NCI-H1436 (cell line): ENCODE measurements at regions not wholly inside any gene's neighbourhood (a gene's known extent, or its start where the extent isn't known, plus 50 kb on each side); places are given as distances from the start of the nearest gene placed in this dataset.

Experiments
- DNase-seq: peaks from one replicate; lab custom pipeline; 2025; lab: John Stamatoyannopoulos, UW

DNA sequence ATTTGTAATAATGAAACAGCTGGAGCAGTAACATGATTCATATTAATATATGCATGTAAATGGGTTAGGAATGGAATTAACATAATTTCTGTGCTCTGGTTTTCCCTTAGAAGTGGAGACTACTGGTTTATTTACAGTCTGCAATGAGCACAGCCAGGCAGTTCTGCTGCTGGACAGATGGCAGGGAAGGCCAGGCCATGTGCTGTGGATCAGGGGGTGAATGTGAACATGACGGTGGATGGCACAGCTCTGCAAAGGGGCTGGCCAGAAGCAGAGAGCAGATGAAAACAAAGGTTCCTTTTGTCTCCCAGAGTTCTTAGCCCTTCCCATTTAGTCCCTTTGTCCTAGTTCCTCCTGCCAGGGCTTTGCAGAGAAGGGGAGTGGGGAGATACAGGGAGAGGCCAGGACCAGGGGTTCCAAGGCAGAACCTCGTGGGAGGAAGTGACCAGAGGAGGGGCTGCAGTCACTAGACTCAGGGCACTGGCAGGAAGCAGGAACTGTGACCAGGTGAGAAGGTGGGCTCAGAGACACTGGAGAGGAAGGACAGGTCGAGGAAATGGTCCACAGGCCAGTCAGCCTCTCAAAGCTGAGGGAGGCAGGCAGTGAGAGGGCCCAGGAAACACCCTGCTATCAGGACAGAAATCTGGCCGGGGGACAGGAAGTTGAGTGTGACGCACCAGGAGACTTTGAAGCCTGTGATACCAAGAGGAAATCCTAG, 112.9 kb upstream of the ATP8B1 start:
- DNase-seq, result no peak

DNA sequence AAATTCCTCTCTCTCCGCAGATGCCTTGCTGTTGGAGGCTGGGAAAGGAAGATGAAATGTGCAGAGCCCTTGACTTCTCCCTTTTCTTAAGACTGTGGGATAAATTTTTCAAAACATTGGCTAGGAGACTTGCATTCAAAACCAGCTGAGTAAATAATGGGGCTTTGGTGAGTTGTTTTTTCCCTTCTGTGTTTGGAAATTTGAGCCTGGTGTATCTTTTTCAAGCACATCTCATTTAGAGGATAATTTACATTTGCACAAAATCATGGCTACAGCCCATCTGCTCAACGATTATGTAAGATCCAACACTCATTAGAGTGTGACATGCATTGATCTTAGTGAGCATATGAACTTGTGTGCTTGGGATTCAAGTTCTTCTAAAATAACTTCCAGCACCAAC, 112.1 kb upstream of the ATP8B1 start:
- peak; percentile 85 for DNase-seq

- DNase-seq, result no peak
Observed at GRCh38 chr18:57913686-57914085, 110.6 kb upstream of the ATP8B1 start.

GRCh38 chr18:57910817-57911216, 107.7 kb upstream of the ATP8B1 start:
- DNase-seq, result no peak

DNA sequence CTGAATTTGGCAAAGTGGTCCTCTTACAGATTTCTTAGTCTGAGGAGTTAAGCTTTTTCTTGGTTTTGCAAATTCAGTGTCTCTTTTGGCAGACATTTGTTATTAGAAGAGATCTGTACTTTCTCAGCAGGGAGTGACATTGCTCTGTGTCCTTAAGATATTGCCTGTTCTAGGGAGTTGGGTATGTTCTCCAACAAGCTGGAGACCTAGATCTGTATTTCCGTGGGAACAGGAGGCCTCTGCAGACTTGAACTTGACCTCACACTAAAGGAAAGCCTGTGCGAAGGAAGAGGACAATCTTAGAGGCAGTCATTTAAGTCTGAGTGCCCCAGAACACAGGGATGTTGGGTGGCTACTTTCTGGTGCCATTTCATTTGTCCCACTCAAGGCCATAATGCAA, 107.0 kb upstream of the ATP8B1 start:
- no peak for DNase-seq

- DNase-seq, result no peak
Observed at GRCh38 chr18:57909620-57910019, 106.5 kb upstream of the ATP8B1 start.

DNA sequence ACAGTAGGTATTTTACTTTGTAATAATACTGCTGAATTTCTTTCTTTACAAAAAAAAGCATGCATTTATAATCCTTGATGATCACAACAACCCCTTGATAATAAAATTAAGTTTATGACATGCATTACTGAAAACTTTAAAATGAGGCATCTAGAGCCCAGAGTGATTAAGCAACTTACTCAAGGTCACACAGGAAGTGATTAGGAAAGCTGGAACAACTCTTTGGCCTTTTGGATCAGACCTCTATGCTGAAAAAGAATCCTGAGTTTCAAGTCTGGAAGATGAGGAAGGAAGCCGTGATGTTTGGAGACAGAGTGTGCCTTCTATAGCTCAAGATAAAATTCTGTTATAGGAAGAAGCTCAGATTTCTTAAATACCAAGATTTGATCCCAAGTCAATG, 105.0 kb upstream of the ATP8B1 start:
- DNase-seq, result no peak

- no peak for DNase-seq
Observed at GRCh38 chr18:57907550-57907949, 104.4 kb upstream of the ATP8B1 start.

DNA sequence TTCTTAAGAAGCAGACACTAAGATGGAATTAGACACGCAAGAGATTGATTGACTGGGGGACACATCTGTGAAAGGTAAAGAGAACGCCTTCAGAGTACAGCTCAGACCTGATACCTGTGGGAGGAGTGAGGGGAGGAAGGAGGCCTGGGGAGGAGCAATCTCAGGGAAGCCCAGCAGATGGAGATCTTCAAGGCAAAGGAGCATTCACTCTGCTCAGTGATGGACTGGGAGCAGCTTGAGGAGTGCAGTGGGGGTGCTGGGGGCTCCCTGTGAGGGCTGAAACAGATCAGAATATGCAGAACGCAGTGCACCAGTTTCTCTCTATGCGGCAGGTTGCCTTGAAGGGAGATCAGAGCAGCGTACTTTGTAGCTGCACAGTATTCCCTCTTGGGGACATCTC, 103.7 kb upstream of the ATP8B1 start:
- DNase-seq, result no peak

GRCh38 chr18:57904535-57904934, 101.4 kb upstream of the ATP8B1 start:
- no peak for DNase-seq

- DNase-seq, result no peak
Observed at GRCh38 chr18:57902721-57903120, 99.6 kb upstream of the ATP8B1 start.

DNA sequence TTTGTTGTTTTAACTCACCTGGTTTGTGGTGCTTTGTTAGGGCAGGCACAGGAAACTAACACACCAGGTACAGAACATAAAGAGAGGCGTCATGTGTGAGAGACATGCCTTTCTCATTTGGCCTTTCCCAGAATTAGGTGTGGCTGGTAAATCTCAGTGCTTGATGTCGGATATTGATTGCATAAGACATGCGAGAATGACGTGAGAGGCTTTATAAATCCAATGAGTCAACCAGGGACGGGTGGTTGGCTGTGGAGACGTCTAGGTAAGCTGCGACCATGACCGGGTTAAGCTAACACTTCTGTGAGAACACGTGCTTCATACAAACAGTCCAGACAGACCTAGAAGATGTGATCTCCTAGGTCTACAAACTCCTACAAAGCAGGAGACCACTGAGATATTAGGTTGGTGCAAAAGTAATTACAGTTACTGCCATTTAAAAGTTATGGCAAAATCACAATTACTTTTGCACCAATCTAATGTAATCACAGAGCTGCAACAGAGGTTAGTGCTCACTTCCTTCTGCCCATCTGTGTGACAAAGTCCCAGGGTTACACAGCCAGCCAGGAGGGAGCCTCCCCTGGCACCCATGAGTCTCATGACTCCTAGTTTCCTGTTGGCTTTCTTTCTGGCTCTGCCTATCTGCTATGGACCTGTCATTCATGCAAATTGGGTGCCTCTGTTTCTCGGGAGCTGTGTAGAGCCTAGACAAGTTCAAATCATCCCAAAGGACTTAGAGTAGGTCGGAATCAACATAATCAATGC, 98.9 kb upstream of the ATP8B1 start:
- no peak for DNase-seq

DNA sequence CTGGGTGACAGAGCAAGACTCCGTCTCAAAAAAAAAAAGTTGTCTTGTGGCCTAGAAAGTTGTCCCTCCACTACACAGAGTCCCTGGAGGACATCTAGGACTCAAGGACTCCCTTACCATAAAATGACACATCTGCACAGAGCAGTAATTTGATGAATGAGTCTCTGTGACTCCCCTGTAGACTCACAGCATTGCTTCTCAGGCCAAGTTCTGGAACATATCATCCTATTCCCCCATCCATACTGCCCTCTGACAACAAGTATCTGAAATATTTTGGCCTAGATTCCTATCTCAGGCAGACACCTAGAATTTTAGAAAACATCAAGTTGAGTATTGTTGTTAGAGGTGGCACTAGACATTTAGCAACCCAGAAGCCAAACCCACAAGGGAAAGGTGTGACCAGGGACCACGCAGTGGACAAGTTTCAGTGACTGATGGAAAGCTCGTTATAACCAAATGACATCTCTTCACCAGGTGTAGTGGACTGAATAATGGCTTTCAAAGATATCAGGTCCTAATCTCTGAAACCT, 97.9 kb upstream of the ATP8B1 start:
- DNase-seq, result no peak

- peak; percentile 77 for DNase-seq
Observed at GRCh38 chr18:57898506-57899124, 95.5 kb upstream of the ATP8B1 start.

DNA sequence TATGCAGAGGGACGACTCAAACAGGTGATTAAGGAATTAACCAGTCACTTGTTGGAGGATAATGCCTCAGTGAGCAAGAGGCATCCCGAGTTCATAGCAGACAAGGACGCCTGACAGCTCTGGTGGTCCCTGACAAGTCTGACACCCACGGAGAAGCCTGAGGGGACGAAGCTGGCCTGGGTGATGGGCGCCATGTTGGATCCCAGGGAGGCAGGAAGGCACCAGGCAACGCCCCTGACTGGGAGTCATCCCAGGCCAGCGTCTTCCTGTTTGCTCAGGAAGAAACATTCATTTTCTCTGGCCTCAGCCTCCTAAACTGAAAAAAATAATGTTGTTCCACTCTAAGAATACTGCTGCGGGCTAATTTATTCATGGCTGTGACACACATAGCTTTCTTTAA, 92.1 kb upstream of the ATP8B1 start:
- DNase-seq, result no peak

GRCh38 chr18:57891707-57892391, 88.7 kb upstream of the ATP8B1 start:
- DNase-seq, result no peak

DNA sequence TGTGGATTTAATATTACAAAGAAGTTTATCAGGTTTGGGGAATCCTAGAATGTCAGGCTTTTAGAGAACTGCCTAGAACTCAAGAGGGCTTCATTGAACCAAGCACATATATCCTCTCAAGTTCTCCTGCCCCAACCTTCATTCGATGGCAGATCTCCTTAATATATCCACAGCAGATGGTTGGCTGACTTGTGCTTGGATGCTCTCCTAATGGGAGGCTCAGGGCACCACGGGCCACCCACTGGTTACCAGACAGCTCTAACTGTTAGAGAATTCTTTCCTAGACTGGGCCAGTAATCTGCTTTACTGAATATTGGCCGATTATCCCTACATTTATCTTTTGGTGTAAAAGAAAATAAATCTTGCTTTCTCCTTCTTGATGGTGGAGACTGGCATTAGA, 87.2 kb upstream of the ATP8B1 start:
- DNase-seq, result no peak

DNA sequence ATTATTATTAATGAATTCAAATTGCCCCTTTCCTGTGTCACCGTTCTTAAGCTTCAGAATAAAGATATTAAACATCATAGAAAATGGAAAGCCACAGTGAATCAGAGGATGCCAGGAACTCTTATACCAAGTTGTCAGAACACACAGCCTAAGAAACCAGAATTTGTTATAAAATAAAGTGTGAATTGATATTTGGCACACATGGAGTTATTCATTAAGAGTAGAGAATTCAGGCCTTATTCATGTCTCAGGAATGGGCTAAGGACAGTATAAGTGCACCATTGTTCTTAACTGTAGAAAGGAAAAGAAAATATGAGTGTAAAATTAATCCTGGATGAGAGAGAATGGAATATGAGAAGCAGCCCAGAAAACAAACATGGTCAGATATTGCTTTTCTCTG, 86.7 kb upstream of the ATP8B1 start:
- no peak for DNase-seq

- DNase-seq, result no peak
Observed at GRCh38 chr18:57887543-57888383, 84.6 kb upstream of the ATP8B1 start.

DNA sequence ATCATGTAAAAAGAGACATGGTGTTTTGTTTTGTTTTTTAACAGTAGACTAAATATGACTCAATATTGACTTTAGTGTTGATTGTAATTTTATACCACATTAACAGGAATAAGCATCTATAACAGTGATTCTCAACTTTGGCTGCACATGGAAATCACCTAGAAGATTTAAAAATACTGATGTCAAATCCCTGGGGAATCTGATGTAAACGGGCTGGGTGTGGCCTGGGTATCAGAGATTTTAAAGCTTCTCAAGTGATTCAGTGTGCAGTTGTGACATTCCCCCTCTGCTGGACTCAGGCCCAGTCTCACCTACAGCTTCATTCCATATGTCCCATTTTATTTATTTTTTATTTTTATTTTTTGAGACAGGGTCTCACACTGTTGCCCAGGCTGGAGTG, 82.8 kb upstream of the ATP8B1 start:
- DNase-seq, result no peak

- no peak for DNase-seq
Observed at GRCh38 chr18:57882465-57882864, 79.3 kb upstream of the ATP8B1 start.
